ENCODE measurements at regions not wholly inside any gene's neighbourhood (a gene's known extent, or its start where the extent isn't known, plus 50 kb on each side); places are given as distances from the start of the nearest gene placed in this dataset.

- Histone ChIP-seq H3K4me3 (ENCODE audit: low read length in 2 of 2) (no peak overlapping the region), H3K36me3 (ENCODE audit: control insufficient read depth in 2 of 2, insufficient read depth in 2 of 2, low read length in 1 of 2) (no peaks in the 10 kb centered on the region), H3K27ac (ENCODE audit: low read depth in 1 of 2, low read length in 1 of 2) (no peak overlapping the region), H3K9me3 (ENCODE audit: control insufficient read depth in 2 of 2, insufficient read depth in 1 of 2, low read length in 1 of 2) (no peaks in the 10 kb centered on the region), H3K4me1 (ENCODE audit: control insufficient read depth in 2 of 2, insufficient read depth in 2 of 2, low read length in 2 of 2) (peaks cover 0 to 9% of the 10 kb centered on the region in 2 donors), H3K27me3 (ENCODE audit: control insufficient read depth in 2 of 2, insufficient read depth in 1 of 2, low read length in 1 of 2) (no peaks in the 10 kb centered on the region)
- DNase-seq (ENCODE audit: low read depth in 6 of 9, low spot score in 9 of 9), result no peak
- 76% methylated on average over 10 of the region's 10 CpGs for WGBS
Observed at GRCh38 chr10:88076027-88076880, 212.8 kb downstream of the PTEN start.

GRCh38 chr10:88077977-88078376, 214.6 kb downstream of the PTEN start:
- no peak for DNase-seq (ENCODE audit: low read depth in 6 of 9, low spot score in 9 of 9)
- H3K9me3 ChIP-seq (ENCODE audit: control insufficient read depth in 2 of 2, insufficient read depth in 1 of 2, low read length in 1 of 2), result no peaks in the 10 kb centered on the region
- no peak overlapping the region for H3K4me3 ChIP-seq (ENCODE audit: low read length in 2 of 2)
- no peak overlapping the region for H3K27ac ChIP-seq (ENCODE audit: low read depth in 1 of 2, low read length in 1 of 2)
- H3K27me3 ChIP-seq (ENCODE audit: control insufficient read depth in 2 of 2, insufficient read depth in 1 of 2, low read length in 1 of 2), result no peaks in the 10 kb centered on the region
- H3K36me3 ChIP-seq (ENCODE audit: control insufficient read depth in 2 of 2, insufficient read depth in 2 of 2, low read length in 1 of 2), result no peaks in the 10 kb centered on the region
- WGBS, result 96% methylated on average over 4 of the region's 4 CpGs
- H3K4me1 ChIP-seq (ENCODE audit: control insufficient read depth in 2 of 2, insufficient read depth in 2 of 2, low read length in 2 of 2), result peaks cover 0 to 2% of the 10 kb centered on the region in 2 donors

- DNase-seq (ENCODE audit: low read depth in 6 of 9, low spot score in 9 of 9), result no peak
Observed at GRCh38 chr10:88080213-88080612, 216.8 kb downstream of the PTEN start.

GRCh38 chr10:88081457-88082054, 218.1 kb downstream of the PTEN start:
- no peaks in the 10 kb centered on the region for H3K9me3 ChIP-seq (ENCODE audit: control insufficient read depth in 2 of 2, insufficient read depth in 1 of 2, low read length in 1 of 2)
- peaks cover 0 to 2% of the 10 kb centered on the region in 2 donors for H3K4me1 ChIP-seq (ENCODE audit: control insufficient read depth in 2 of 2, insufficient read depth in 2 of 2, low read length in 2 of 2)
- H3K27ac ChIP-seq (ENCODE audit: low read depth in 1 of 2, low read length in 1 of 2), result no peak overlapping the region
- no peaks in the 10 kb centered on the region for H3K27me3 ChIP-seq (ENCODE audit: control insufficient read depth in 2 of 2, insufficient read depth in 1 of 2, low read length in 1 of 2)
- H3K4me3 ChIP-seq (ENCODE audit: low read length in 2 of 2), result no peak overlapping the region
- DNase-seq (ENCODE audit: low read depth in 6 of 9, low spot score in 9 of 9), result no peak
- 91% methylated on average over 3 of the region's 3 CpGs for whole genome bisulfite sequencing
- no peaks in the 10 kb centered on the region for H3K36me3 ChIP-seq (ENCODE audit: control insufficient read depth in 2 of 2, insufficient read depth in 2 of 2, low read length in 1 of 2)

More at GRCh38 chr10:88080213-88080612, 216.8 kb downstream of the PTEN start:
- H3K4me1 ChIP-seq (ENCODE audit: control insufficient read depth in 2 of 2, insufficient read depth in 2 of 2, low read length in 2 of 2), result peaks cover 0 to 2% of the 10 kb centered on the region in 2 donors
- H3K27me3 ChIP-seq (ENCODE audit: control insufficient read depth in 2 of 2, insufficient read depth in 1 of 2, low read length in 1 of 2), result no peaks in the 10 kb centered on the region
- no peaks in the 10 kb centered on the region for H3K36me3 ChIP-seq (ENCODE audit: control insufficient read depth in 2 of 2, insufficient read depth in 2 of 2, low read length in 1 of 2)
- no peak overlapping the region for H3K27ac ChIP-seq (ENCODE audit: low read depth in 1 of 2, low read length in 1 of 2)
- H3K9me3 ChIP-seq (ENCODE audit: control insufficient read depth in 2 of 2, insufficient read depth in 1 of 2, low read length in 1 of 2), result no peaks in the 10 kb centered on the region
- H3K4me3 ChIP-seq (ENCODE audit: low read length in 2 of 2), result no peak overlapping the region
- WGBS, result 61% methylated on average over 3 of the region's 3 CpGs

- Histone ChIP-seq H3K4me1 (ENCODE audit: control insufficient read depth in 2 of 2, insufficient read depth in 2 of 2, low read length in 2 of 2) (peaks cover 0 to 2% of the 10 kb centered on the region in 2 donors), H3K36me3 (ENCODE audit: control insufficient read depth in 2 of 2, insufficient read depth in 2 of 2, low read length in 1 of 2) (no peaks in the 10 kb centered on the region), H3K4me3 (ENCODE audit: low read length in 2 of 2) (no peak overlapping the region), H3K27me3 (ENCODE audit: control insufficient read depth in 2 of 2, insufficient read depth in 1 of 2, low read length in 1 of 2) (no peaks in the 10 kb centered on the region), H3K9me3 (ENCODE audit: control insufficient read depth in 2 of 2, insufficient read depth in 1 of 2, low read length in 1 of 2) (no peaks in the 10 kb centered on the region), H3K27ac (ENCODE audit: low read depth in 1 of 2, low read length in 1 of 2) (no peak overlapping the region)
- DNase-seq (ENCODE audit: low read depth in 6 of 9, low spot score in 9 of 9), result no peak
- 99% methylated on average over 3 of the region's 3 CpGs for WGBS
Observed at GRCh38 chr10:88082391-88082790, 219.0 kb downstream of the PTEN start.

GRCh38 chr10:88082806-88083596, 219.6 kb downstream of the PTEN start:
- WGBS, result 81% methylated on average over 1 of the region's 1 CpG
- peaks cover 0 to 2% of the 10 kb centered on the region in 2 donors for H3K4me1 ChIP-seq (ENCODE audit: control insufficient read depth in 2 of 2, insufficient read depth in 2 of 2, low read length in 2 of 2)
- no peaks in the 10 kb centered on the region for H3K27me3 ChIP-seq (ENCODE audit: control insufficient read depth in 2 of 2, insufficient read depth in 1 of 2, low read length in 1 of 2)
- no peaks in the 10 kb centered on the region for H3K9me3 ChIP-seq (ENCODE audit: control insufficient read depth in 2 of 2, insufficient read depth in 1 of 2, low read length in 1 of 2)
- no peak overlapping the region for H3K27ac ChIP-seq (ENCODE audit: low read depth in 1 of 2, low read length in 1 of 2)
- DNase-seq (ENCODE audit: low read depth in 6 of 9, low spot score in 9 of 9), result no peak
- no peak overlapping the region for H3K4me3 ChIP-seq (ENCODE audit: low read length in 2 of 2)
- no peaks in the 10 kb centered on the region for H3K36me3 ChIP-seq (ENCODE audit: control insufficient read depth in 2 of 2, insufficient read depth in 2 of 2, low read length in 1 of 2)

GRCh38 chr10:88083597-88083989, 220.2 kb downstream of the PTEN start:
- H3K4me3 ChIP-seq (ENCODE audit: low read length in 2 of 2), result no peak overlapping the region
- no peaks in the 10 kb centered on the region for H3K27me3 ChIP-seq (ENCODE audit: control insufficient read depth in 2 of 2, insufficient read depth in 1 of 2, low read length in 1 of 2)
- H3K9me3 ChIP-seq (ENCODE audit: control insufficient read depth in 2 of 2, insufficient read depth in 1 of 2, low read length in 1 of 2), result no peaks in the 10 kb centered on the region
- H3K4me1 ChIP-seq (ENCODE audit: control insufficient read depth in 2 of 2, insufficient read depth in 2 of 2, low read length in 2 of 2), result peaks cover 0 to 2% of the 10 kb centered on the region in 2 donors
- no peak overlapping the region for H3K27ac ChIP-seq (ENCODE audit: low read depth in 1 of 2, low read length in 1 of 2)
- H3K36me3 ChIP-seq (ENCODE audit: control insufficient read depth in 2 of 2, insufficient read depth in 2 of 2, low read length in 1 of 2), result no peaks in the 10 kb centered on the region
- no peak for DNase-seq (ENCODE audit: low read depth in 6 of 9, low spot score in 9 of 9)
- WGBS, result 98% methylated on average over 7 of the region's 7 CpGs

- H3K36me3 ChIP-seq (ENCODE audit: control insufficient read depth in 2 of 2, insufficient read depth in 2 of 2, low read length in 1 of 2), result no peaks in the 10 kb centered on the region
- no peak overlapping the region for H3K4me3 ChIP-seq (ENCODE audit: low read length in 2 of 2)
- DNase-seq (ENCODE audit: low read depth in 6 of 9, low spot score in 9 of 9), result no peak
- H3K9me3 ChIP-seq (ENCODE audit: control insufficient read depth in 2 of 2, insufficient read depth in 1 of 2, low read length in 1 of 2), result no peaks in the 10 kb centered on the region
- H3K27me3 ChIP-seq (ENCODE audit: control insufficient read depth in 2 of 2, insufficient read depth in 1 of 2, low read length in 1 of 2), result no peaks in the 10 kb centered on the region
- 97% methylated on average over 9 of the region's 9 CpGs for WGBS
- H3K4me1 ChIP-seq (ENCODE audit: control insufficient read depth in 2 of 2, insufficient read depth in 2 of 2, low read length in 2 of 2), result peaks cover 3 to 13% of the 10 kb centered on the region in 2 donors
- no peak overlapping the region for H3K27ac ChIP-seq (ENCODE audit: low read depth in 1 of 2, low read length in 1 of 2)
Observed at GRCh38 chr10:88086187-88086960, 222.9 kb downstream of the PTEN start.

Data from thymus (tissue), 11 donors.